Fibroblast of mammary gland (primary cell): ENCODE measurements at regions not wholly inside any gene's neighbourhood (a gene's known extent, or its start where the extent isn't known, plus 50 kb on each side); places are given as distances from the start of the nearest gene placed in this dataset.

Experiments
- DNase-seq: peaks from one replicate; pipeline ENCODE4 v3.0.0-alpha.2; 2010; ENCODE audit warnings: low read depth
- H3K4me3 ChIP-seq: 2 replicates; pipeline ENCODE4 v1.5.1; 2011; ENCODE audit warnings: low read depth, mild to moderate bottlenecking, low read length, moderate library complexity; ENCODE audit not compliant: control insufficient read depth
- TF ChIP-seq, protein P1 (sequence below): conservative IDR thresholded peaks from 2 replicates; pipeline ENCODE4 v1.5.1; 2011; ENCODE audit warnings: low read depth, low read length, inconsistent platforms; ENCODE audit not compliant: control insufficient read depth, insufficient read depth

DNA sequence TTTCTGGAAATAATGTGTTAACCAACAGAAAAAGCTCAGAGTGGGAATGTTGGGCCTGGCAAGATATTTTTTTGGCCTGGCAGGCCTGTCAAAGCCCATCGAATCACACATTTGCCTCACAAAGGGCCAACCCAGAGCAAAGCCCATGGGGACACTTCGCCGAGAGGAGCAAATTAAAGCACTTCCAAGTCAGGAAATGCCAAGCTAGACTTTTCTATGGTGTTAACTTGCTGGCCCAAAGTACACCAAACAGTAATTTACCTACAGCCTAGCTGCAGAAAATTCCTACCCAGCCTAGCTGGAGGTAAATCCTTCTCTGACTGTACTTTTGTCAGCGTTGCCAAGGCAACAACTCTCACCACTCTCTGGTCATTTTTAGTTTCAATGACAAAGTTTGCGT is 288.6 kb upstream of the LDB2 start:
- DNase-seq: no peak
- TF ChIP-seq, protein P1, sequence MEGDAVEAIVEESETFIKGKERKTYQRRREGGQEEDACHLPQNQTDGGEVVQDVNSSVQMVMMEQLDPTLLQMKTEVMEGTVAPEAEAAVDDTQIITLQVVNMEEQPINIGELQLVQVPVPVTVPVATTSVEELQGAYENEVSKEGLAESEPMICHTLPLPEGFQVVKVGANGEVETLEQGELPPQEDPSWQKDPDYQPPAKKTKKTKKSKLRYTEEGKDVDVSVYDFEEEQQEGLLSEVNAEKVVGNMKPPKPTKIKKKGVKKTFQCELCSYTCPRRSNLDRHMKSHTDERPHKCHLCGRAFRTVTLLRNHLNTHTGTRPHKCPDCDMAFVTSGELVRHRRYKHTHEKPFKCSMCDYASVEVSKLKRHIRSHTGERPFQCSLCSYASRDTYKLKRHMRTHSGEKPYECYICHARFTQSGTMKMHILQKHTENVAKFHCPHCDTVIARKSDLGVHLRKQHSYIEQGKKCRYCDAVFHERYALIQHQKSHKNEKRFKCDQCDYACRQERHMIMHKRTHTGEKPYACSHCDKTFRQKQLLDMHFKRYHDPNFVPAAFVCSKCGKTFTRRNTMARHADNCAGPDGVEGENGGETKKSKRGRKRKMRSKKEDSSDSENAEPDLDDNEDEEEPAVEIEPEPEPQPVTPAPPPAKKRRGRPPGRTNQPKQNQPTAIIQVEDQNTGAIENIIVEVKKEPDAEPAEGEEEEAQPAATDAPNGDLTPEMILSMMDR: no peak
- no peak overlapping the region for H3K4me3 ChIP-seq

DNA sequence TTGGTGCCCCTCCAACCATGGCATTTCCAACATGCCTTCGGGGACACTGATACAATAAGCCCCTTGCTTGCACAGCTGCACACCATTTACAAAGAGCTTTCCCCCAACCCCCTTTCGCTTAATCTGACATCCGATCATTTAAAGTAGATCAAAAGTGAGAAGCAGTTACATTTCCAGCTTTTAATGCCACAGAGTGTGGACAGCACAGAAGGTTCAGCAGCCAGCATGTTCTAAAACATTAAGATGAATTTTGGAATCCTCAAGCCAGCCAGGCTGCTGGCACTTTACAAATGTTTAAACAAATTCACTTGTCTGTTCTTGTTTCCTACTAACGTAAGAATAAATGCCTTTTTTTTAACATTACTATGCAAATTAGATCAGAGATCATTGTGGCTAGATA is 284.4 kb upstream of the LDB2 start:
- H3K4me3 ChIP-seq: no peak overlapping the region
- DNase-seq: no peak
- TF ChIP-seq, protein P1: no peak

- no peak overlapping the region for H3K4me3 ChIP-seq
- TF ChIP-seq, protein P1: no peak
- peak; percentile 30 for DNase-seq
These were observed 276.3 kb upstream of the LDB2 start for GRCh38 chr4:17174751-17175150.

DNA sequence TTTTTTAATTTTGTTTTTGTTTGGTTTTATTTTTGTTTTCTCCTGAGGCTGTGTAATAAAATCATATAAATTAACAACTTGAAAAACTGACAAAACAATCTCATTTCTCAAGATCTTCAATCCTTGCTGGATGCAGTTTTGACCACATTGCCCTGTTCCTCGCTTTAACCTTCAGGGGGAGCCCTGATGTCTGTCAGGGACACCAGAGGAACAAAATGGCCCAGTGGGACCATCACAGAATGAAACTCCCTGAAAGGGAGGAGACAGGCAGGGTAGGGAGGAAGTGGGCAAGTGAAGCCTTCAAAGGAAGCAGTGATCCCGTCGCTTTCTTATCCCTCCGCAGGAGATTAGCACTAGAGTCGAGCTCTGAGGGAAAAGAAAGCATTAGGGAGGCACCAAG is 274.9 kb upstream of the LDB2 start:
- no peak for DNase-seq

DNA sequence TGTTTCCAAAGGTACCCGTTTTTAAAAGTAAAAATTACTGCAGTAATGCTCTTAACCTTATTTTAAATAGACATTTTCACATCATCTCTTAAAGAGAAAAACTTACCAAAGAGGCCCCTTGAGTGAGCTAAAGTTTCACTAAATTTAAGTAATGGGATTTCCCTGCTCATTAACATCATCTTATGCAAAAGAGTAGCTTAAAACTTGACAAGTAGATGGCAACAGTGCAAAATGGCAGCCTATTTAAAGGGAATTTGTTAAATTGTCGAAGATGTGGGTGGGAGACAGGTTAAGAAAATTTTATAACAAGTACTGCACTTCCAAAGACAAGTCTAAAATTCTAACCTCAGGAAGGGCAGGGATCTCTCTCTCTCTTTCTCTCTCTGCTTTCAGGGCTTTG is 271.7 kb upstream of the LDB2 start:
- DNase-seq: no peak
- no peak overlapping the region for H3K4me3 ChIP-seq
- TF ChIP-seq, protein P1: no peak

More for the DNA sequence above, 274.9 kb upstream of the LDB2 start:
- H3K4me3 ChIP-seq: no peak overlapping the region
- TF ChIP-seq, protein P1: peak; percentile 41

DNA sequence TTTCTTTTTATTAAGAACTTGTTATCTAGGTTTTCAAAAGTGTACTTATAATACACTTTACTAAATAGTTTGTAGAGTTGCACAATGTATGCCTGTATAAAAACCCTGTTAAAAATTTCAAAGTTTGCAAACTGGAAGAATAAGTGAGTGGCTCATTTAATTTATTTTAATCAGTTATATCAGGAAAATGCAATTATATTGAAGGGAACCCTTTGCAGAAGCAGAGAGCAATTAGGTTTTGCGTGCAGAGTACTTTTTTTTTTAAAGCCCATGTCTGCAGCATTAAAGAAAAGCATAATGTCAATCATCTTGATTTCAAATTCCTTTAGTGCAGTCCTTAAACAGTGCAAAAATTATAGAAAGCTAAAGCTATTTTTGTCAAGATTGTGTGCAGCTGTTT is 271.3 kb upstream of the LDB2 start:
- DNase-seq: no peak
- TF ChIP-seq, protein P1: no peak
- H3K4me3 ChIP-seq: no peak overlapping the region

DNA sequence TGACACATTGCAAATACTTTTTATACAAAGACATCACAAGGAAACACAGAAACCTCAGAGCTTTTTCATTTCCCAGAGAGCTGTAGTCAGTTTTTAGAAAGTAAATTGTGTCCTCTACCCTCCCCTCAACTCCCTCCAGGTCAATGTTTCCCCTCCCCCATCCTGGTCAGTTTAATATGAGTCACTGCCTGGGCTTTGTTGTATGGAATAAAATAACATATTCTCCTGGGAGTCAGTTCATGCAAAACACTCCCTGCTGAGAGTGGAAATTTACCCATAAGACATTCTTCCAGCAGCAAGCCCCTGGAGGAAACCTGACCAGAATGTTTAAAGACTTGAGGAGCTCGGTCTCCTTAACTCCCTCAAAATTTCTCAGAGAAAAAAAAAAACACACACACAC is 270.1 kb upstream of the LDB2 start:
- no peak overlapping the region for H3K4me3 ChIP-seq
- DNase-seq: peak; percentile 87
- TF ChIP-seq, protein P1: no peak
